ENCODE measurements at regions not wholly inside any gene's neighbourhood (a gene's known extent, or its start where the extent isn't known, plus 50 kb on each side); places are given as distances from the start of the nearest gene placed in this dataset.

GRCh38 chr13:89602655-89603054 is 1744.8 kb upstream of the MIR17HG start:
- Mint-ChIP-seq H3K9me3 (peaks cover 6% of the 10 kb centered on the region), H3K4me3 (no peak overlapping the region), H3K27ac (no peak overlapping the region), H3K36me3 (ENCODE audit: low read depth) (no peaks in the 10 kb centered on the region), H3K27me3 (no peaks in the 10 kb centered on the region), H3K4me1 (no peaks in the 10 kb centered on the region)
- ATAC-seq (replicated peaks) = no peak

GRCh38 chr13:89603187-89603586 is 1744.3 kb upstream of the MIR17HG start:
- Mint-ChIP-seq H3K9me3 (peaks cover 6% of the 10 kb centered on the region), H3K36me3 (ENCODE audit: low read depth) (no peaks in the 10 kb centered on the region), H3K4me3 (no peak overlapping the region), H3K27me3 (no peaks in the 10 kb centered on the region), H3K27ac (no peak overlapping the region), H3K4me1 (no peaks in the 10 kb centered on the region)
- no peak for ATAC-seq (replicated peaks)

- no peak for ATAC-seq (replicated peaks)
- Mint-ChIP-seq H3K27ac (no peak overlapping the region), H3K27me3 (no peaks in the 10 kb centered on the region), H3K36me3 (ENCODE audit: low read depth) (no peaks in the 10 kb centered on the region), H3K4me3 (no peak overlapping the region), H3K9me3 (peaks cover 5% of the 10 kb centered on the region), H3K4me1 (no peaks in the 10 kb centered on the region)
Observed at GRCh38 chr13:89609318-89609717, 1738.2 kb upstream of the MIR17HG start.

- Mint-ChIP-seq H3K27ac (no peak overlapping the region), H3K36me3 (ENCODE audit: low read depth) (no peaks in the 10 kb centered on the region), H3K9me3 (peaks cover 5% of the 10 kb centered on the region), H3K4me1 (no peaks in the 10 kb centered on the region), H3K27me3 (no peaks in the 10 kb centered on the region), H3K4me3 (no peak overlapping the region)
- no peak for ATAC-seq (replicated peaks)
Observed at GRCh38 chr13:89610331-89610730, 1737.2 kb upstream of the MIR17HG start.

- peaks cover 5% of the 10 kb centered on the region for H3K9me3 Mint-ChIP-seq
- no peak overlapping the region for H3K4me3 Mint-ChIP-seq
- no peaks in the 10 kb centered on the region for H3K36me3 Mint-ChIP-seq (ENCODE audit: low read depth)
- no peaks in the 10 kb centered on the region for H3K27me3 Mint-ChIP-seq
- no peaks in the 10 kb centered on the region for H3K4me1 Mint-ChIP-seq
- H3K27ac Mint-ChIP-seq = no peak overlapping the region
- no peak for ATAC-seq (replicated peaks)
Observed at GRCh38 chr13:89610881-89611280, 1736.6 kb upstream of the MIR17HG start.

GRCh38 chr13:89627996-89628395 is 1719.5 kb upstream of the MIR17HG start:
- Mint-ChIP-seq H3K9me3 (peaks cover 4% of the 10 kb centered on the region), H3K4me1 (no peaks in the 10 kb centered on the region), H3K4me3 (no peak overlapping the region), H3K27me3 (no peaks in the 10 kb centered on the region), H3K27ac (no peak overlapping the region), H3K36me3 (ENCODE audit: low read depth) (no peaks in the 10 kb centered on the region)
- no peak for ATAC-seq (replicated peaks)

- no peak overlapping the region for H3K27ac Mint-ChIP-seq
- no peak overlapping the region for H3K4me3 Mint-ChIP-seq
- peaks cover 5% of the 10 kb centered on the region for H3K9me3 Mint-ChIP-seq
- no peaks in the 10 kb centered on the region for H3K27me3 Mint-ChIP-seq
- ATAC-seq (replicated peaks) = no peak
- H3K4me1 Mint-ChIP-seq = no peaks in the 10 kb centered on the region
- H3K36me3 Mint-ChIP-seq (ENCODE audit: low read depth) = no peaks in the 10 kb centered on the region
Observed at GRCh38 chr13:89628567-89628966, 1718.9 kb upstream of the MIR17HG start.

GRCh38 chr13:89650226-89650625 is 1697.3 kb upstream of the MIR17HG start:
- Mint-ChIP-seq H3K27me3 (no peaks in the 10 kb centered on the region), H3K4me1 (no peaks in the 10 kb centered on the region), H3K36me3 (ENCODE audit: low read depth) (no peaks in the 10 kb centered on the region), H3K27ac (no peak overlapping the region), H3K4me3 (no peak overlapping the region), H3K9me3 (peaks cover 24% of the 10 kb centered on the region)
- no peak for ATAC-seq (replicated peaks)

GRCh38 chr13:89660752-89661151 is 1686.7 kb upstream of the MIR17HG start:
- ATAC-seq (replicated peaks) = no peak
- H3K4me1 Mint-ChIP-seq = no peaks in the 10 kb centered on the region
- no peaks in the 10 kb centered on the region for H3K36me3 Mint-ChIP-seq (ENCODE audit: low read depth)
- no peaks in the 10 kb centered on the region for H3K27me3 Mint-ChIP-seq
- no peak overlapping the region for H3K27ac Mint-ChIP-seq
- H3K4me3 Mint-ChIP-seq = no peak overlapping the region
- peaks cover 30% of the 10 kb centered on the region for H3K9me3 Mint-ChIP-seq

- Mint-ChIP-seq H3K27ac (no peak overlapping the region), H3K27me3 (no peaks in the 10 kb centered on the region), H3K4me3 (no peak overlapping the region), H3K4me1 (no peaks in the 10 kb centered on the region), H3K36me3 (ENCODE audit: low read depth) (no peaks in the 10 kb centered on the region), H3K9me3 (peaks cover 12% of the 10 kb centered on the region)
- no peak for ATAC-seq (replicated peaks)
Observed at GRCh38 chr13:89673789-89674311, 1673.6 kb upstream of the MIR17HG start.

- H3K4me3 Mint-ChIP-seq = no peak overlapping the region
- H3K4me1 Mint-ChIP-seq = no peaks in the 10 kb centered on the region
- no peaks in the 10 kb centered on the region for H3K27me3 Mint-ChIP-seq
- H3K27ac Mint-ChIP-seq = no peak overlapping the region
- no peaks in the 10 kb centered on the region for H3K36me3 Mint-ChIP-seq (ENCODE audit: low read depth)
- ATAC-seq (replicated peaks) = no peak
- H3K9me3 Mint-ChIP-seq = no peaks in the 10 kb centered on the region
Observed at GRCh38 chr13:89678466-89679121, 1668.9 kb upstream of the MIR17HG start.

- H3K27me3 Mint-ChIP-seq = no peaks in the 10 kb centered on the region
Observed at GRCh38 chr13:89684896-89685295, 1662.6 kb upstream of the MIR17HG start.

GRCh38 chr13:89686171-89686570 is 1661.3 kb upstream of the MIR17HG start:
- Mint-ChIP-seq H3K4me1 (no peaks in the 10 kb centered on the region), H3K27ac (no peak overlapping the region), H3K36me3 (ENCODE audit: low read depth) (no peaks in the 10 kb centered on the region), H3K27me3 (no peaks in the 10 kb centered on the region), H3K4me3 (no peak overlapping the region), H3K9me3 (peaks cover 4% of the 10 kb centered on the region)
- ATAC-seq (replicated peaks) = no peak

More at GRCh38 chr13:89684896-89685295, 1662.6 kb upstream of the MIR17HG start:
- ATAC-seq (replicated peaks) = no peak
- Mint-ChIP-seq H3K9me3 (peaks cover 4% of the 10 kb centered on the region), H3K36me3 (ENCODE audit: low read depth) (no peaks in the 10 kb centered on the region), H3K4me1 (no peaks in the 10 kb centered on the region), H3K4me3 (no peak overlapping the region), H3K27ac (no peak overlapping the region)

- Mint-ChIP-seq H3K4me1 (no peaks in the 10 kb centered on the region), H3K36me3 (ENCODE audit: low read depth) (no peaks in the 10 kb centered on the region), H3K9me3 (peaks cover 4% of the 10 kb centered on the region), H3K27me3 (no peaks in the 10 kb centered on the region), H3K4me3 (no peak overlapping the region), H3K27ac (no peak overlapping the region)
- ATAC-seq (replicated peaks) = no peak
Observed at GRCh38 chr13:89687066-89687465, 1660.4 kb upstream of the MIR17HG start.

- Mint-ChIP-seq H3K27ac (no peak overlapping the region), H3K36me3 (ENCODE audit: low read depth) (no peaks in the 10 kb centered on the region), H3K4me3 (no peak overlapping the region), H3K4me1 (no peaks in the 10 kb centered on the region), H3K9me3 (peaks cover 9% of the 10 kb centered on the region), H3K27me3 (no peaks in the 10 kb centered on the region)
- ATAC-seq (replicated peaks) = no peak
Observed at GRCh38 chr13:89688918-89689317, 1658.6 kb upstream of the MIR17HG start.

- H3K27me3 Mint-ChIP-seq = no peaks in the 10 kb centered on the region
- no peaks in the 10 kb centered on the region for H3K36me3 Mint-ChIP-seq (ENCODE audit: low read depth)
- no peak overlapping the region for H3K4me3 Mint-ChIP-seq
- peaks cover 5% of the 10 kb centered on the region for H3K9me3 Mint-ChIP-seq
- no peak overlapping the region for H3K27ac Mint-ChIP-seq
- ATAC-seq (replicated peaks) = no peak
- H3K4me1 Mint-ChIP-seq = no peaks in the 10 kb centered on the region
Observed at GRCh38 chr13:89694451-89694850, 1653.0 kb upstream of the MIR17HG start.

Measured in activated T-helper 17 cell treated with anti-CD3 and anti-CD28 coated beads, Interleukin-2, amount 50 U/mL, for 72 hours (primary cell).